HepG2 (cell line): ENCODE measurements at regions not wholly inside any gene's neighbourhood (a gene's known extent, or its start where the extent isn't known, plus 50 kb on each side); places are given as distances from the start of the nearest gene placed in this dataset.

Experiments
- ARNTL ChIP-seq: sonication (generic); formaldehyde crosslinking; IDR thresholded peaks from 2 replicates; pipeline ENCODE4 v1.4.0; 2020; ENCODE audit warnings: mild to moderate bottlenecking, missing genetic modification reagents
- ATRX ChIP-seq: sonication (generic); formaldehyde crosslinking; IDR thresholded peaks from 2 replicates; pipeline ENCODE4 v1.4.0; 2020; ENCODE audit warnings: missing genetic modification reagents, borderline replicate concordance
- DPF2 ChIP-seq: sonication (generic); formaldehyde crosslinking; IDR thresholded peaks from 2 replicates; pipeline ENCODE4 v1.4.0; 2020; ENCODE audit warnings: mild to moderate bottlenecking, low read depth, missing genetic modification reagents, borderline replicate concordance
- EP300 ChIP-seq, 3 experiments: sonication (generic) in 1 of 3; formaldehyde crosslinking in 1 of 3; IDR thresholded peaks; 2 replicates each; pipeline versions ENCODE4 v1.5.1 to v1.6.1; 2011 to 2020; ENCODE audit warnings: low read depth in 2 of 3, low read length in 2 of 3, borderline replicate concordance in 1 of 3, improper control_type of control experiment in 1 of 3, mild to moderate bottlenecking in 1 of 3, missing genetic modification reagents in 1 of 3, moderate library complexity in 1 of 3
- HMG20A ChIP-seq: IDR thresholded peaks from 2 replicates; pipeline ENCODE4 v1.6.1; 2016; ENCODE audit warnings: borderline replicate concordance
- HNF1B ChIP-seq: sonication (generic); formaldehyde crosslinking; IDR thresholded peaks from 2 replicates; pipeline ENCODE4 v1.5.1; 2020; ENCODE audit warnings: mild to moderate bottlenecking, moderate library complexity, missing genetic modification reagents
- KDM2A ChIP-seq: sonication (generic); formaldehyde crosslinking; IDR thresholded peaks from 2 replicates; pipeline ENCODE4 v1.4.0; 2020; ENCODE audit warnings: low read depth, missing genetic modification reagents, borderline replicate concordance
- KDM4B ChIP-seq: sonication (generic); formaldehyde crosslinking; IDR thresholded peaks from 2 replicates; pipeline ENCODE4 v1.4.0; 2020; ENCODE audit warnings: missing genetic modification reagents
- KMT2A ChIP-seq: sonication (generic); formaldehyde crosslinking; IDR thresholded peaks from 2 replicates; pipeline ENCODE4 v1.4.0; 2020; ENCODE audit warnings: missing genetic modification reagents
- MED8 ChIP-seq: sonication (generic); formaldehyde crosslinking; IDR thresholded peaks from 2 replicates; pipeline ENCODE4 v1.8.1; 2023; ENCODE audit warnings: mild to moderate bottlenecking, missing genetic modification reagents; ENCODE audit not compliant: insufficient replicate concordance
- MLX ChIP-seq: IDR thresholded peaks from 2 replicates; pipeline ENCODE4 v1.6.1; 2016
- SIX4 ChIP-seq: sonication (generic); formaldehyde crosslinking; IDR thresholded peaks from 2 replicates; pipeline ENCODE4 v1.4.0; 2020; ENCODE audit warnings: missing genetic modification reagents
- SKI ChIP-seq: fragments of 450-650 bp; IDR thresholded peaks from one replicate; pipeline ENCODE4 v1.6.1; 2018; ENCODE audit warnings: mild to moderate bottlenecking; ENCODE audit not compliant: partially characterized antibody
- SNAPC2 ChIP-seq: sonication (generic); formaldehyde crosslinking; IDR thresholded peaks from 2 replicates; pipeline ENCODE4 v1.8.1; 2022; ENCODE audit warnings: mild to moderate bottlenecking, missing genetic modification reagents
- SPEN ChIP-seq: sonication (generic); formaldehyde crosslinking; IDR thresholded peaks from 2 replicates; pipeline ENCODE4 v1.5.1; 2020; ENCODE audit warnings: low read depth, mild to moderate bottlenecking, missing genetic modification reagents
- TSC22D2 ChIP-seq: sonication (generic); formaldehyde crosslinking; IDR thresholded peaks from 2 replicates; pipeline ENCODE4 v1.5.1; 2020; ENCODE audit warnings: missing genetic modification reagents, mild to moderate bottlenecking, borderline replicate concordance
- ZBTB3 ChIP-seq: sonication (generic); formaldehyde crosslinking; IDR thresholded peaks from 2 replicates; pipeline ENCODE4 v1.4.0; 2020; ENCODE audit warnings: low read depth, mild to moderate bottlenecking, moderate library complexity, missing genetic modification reagents, borderline replicate concordance
- ZBTB33 ChIP-seq: sonication (generic); formaldehyde crosslinking; IDR thresholded peaks from 2 replicates; pipeline ENCODE4 v1.4.0; 2020; ENCODE audit warnings: missing genetic modification reagents
- ZMYM3 ChIP-seq: sonication (generic); formaldehyde crosslinking; IDR thresholded peaks from 2 replicates; pipeline ENCODE4 v1.5.1; 2020; ENCODE audit warnings: mild to moderate bottlenecking, missing genetic modification reagents
- ZNF124 ChIP-seq: sonication (generic); formaldehyde crosslinking; IDR thresholded peaks from 2 replicates; pipeline ENCODE4 v1.4.0; 2020; ENCODE audit warnings: missing genetic modification reagents
- ZNF263 ChIP-seq: sonication (generic); formaldehyde crosslinking; IDR thresholded peaks from 2 replicates; pipeline ENCODE4 v1.4.0; 2020; ENCODE audit warnings: missing genetic modification reagents
- ZNF350 ChIP-seq: sonication (generic); formaldehyde crosslinking; IDR thresholded peaks from 2 replicates; pipeline ENCODE4 v1.4.0; 2020; ENCODE audit warnings: mild to moderate bottlenecking, low read depth, missing genetic modification reagents, borderline replicate concordance
- ZNF441 ChIP-seq: sonication (generic); formaldehyde crosslinking; IDR thresholded peaks from 2 replicates; pipeline ENCODE4 v1.7.0; 2021; ENCODE audit warnings: missing genetic modification reagents, borderline replicate concordance
- ZNF556 ChIP-seq: sonication (generic); formaldehyde crosslinking; IDR thresholded peaks from 2 replicates; pipeline ENCODE4 v1.4.0; 2020; ENCODE audit warnings: mild to moderate bottlenecking, missing genetic modification reagents, borderline replicate concordance
- ZNF605 ChIP-seq: sonication (generic); formaldehyde crosslinking; IDR thresholded peaks from 2 replicates; pipeline ENCODE4 v1.8.0; 2022; ENCODE audit warnings: mild to moderate bottlenecking, missing genetic modification reagents
- ZNF775 ChIP-seq: sonication (generic); formaldehyde crosslinking; IDR thresholded peaks from 2 replicates; pipeline ENCODE4 v1.4.0; 2020; ENCODE audit warnings: missing genetic modification reagents, mild to moderate bottlenecking, moderate library complexity, borderline replicate concordance
- ZNF776 ChIP-seq: sonication (generic); formaldehyde crosslinking; IDR thresholded peaks from 2 replicates; pipeline ENCODE4 v1.4.0; 2020; ENCODE audit warnings: mild to moderate bottlenecking, missing genetic modification reagents

GRCh38 chr6:37106982-37107491 lies 62.9 kb upstream of the PIM1 start (continued):
- TF ChIP-seq ZNF556 (CRISPR knock-in tag) (peak; percentile 30; the same call in 1 of the 2 replicates), ZNF263 (CRISPR knock-in tag) (0 out of 2 replicates have a peak, but pooled peaks have one; percentile 37), TSC22D2 (CRISPR knock-in tag) (peak; percentile 60; the same call in 1 of the 2 replicates), HNF1B (CRISPR knock-in tag) (peak; percentile 83), ATRX (CRISPR knock-in tag) (no peak), ZNF776 (CRISPR knock-in tag) (no peak), ZNF124 (peak; percentile 53; the same call in 1 of the 2 replicates), MED8 (no peak), ARNTL (CRISPR knock-in tag) (peak; percentile 69; the same call in 1 of the 2 replicates), ZNF605 (CRISPR knock-in tag) (no peak), SIX4 (CRISPR knock-in tag) (peak; percentile 99), ZNF775 (CRISPR knock-in tag) (no peak), HMG20A (CRISPR knock-in tag) (peak; percentile 92), KMT2A (CRISPR knock-in tag) (peak; percentile 42; the same call in 1 of the 2 replicates), ZNF350 (CRISPR knock-in tag) (0 out of 2 replicates have a peak, but pooled peaks have one; percentile 35), SKI (peak; percentile 53), EP300 (IDR thresholded peaks at IDR 0.05; ENCODE audit: low read depth in 2 of 2, low read length in 2 of 2) (peak in 1 of 2 experiments; percentile 92; a peak in 2 of 4 replicates), EP300 (CRISPR knock-in tag; IDR thresholded peaks at IDR 0.05; ENCODE audit: borderline replicate concordance) (peak; percentile 78), KDM2A (CRISPR knock-in tag) (peak; percentile 37; the same call in 1 of the 2 replicates), ZBTB33 (CRISPR knock-in tag) (no peak), SNAPC2 (peak; percentile 87; the same call in 1 of the 2 replicates), MLX (CRISPR knock-in tag) (peak; percentile 17; the same call in 1 of the 2 replicates), DPF2 (peak; percentile 56), ZBTB3 (CRISPR knock-in tag) (no peak), KDM4B (CRISPR knock-in tag) (peak; percentile 80; the same call in 1 of the 2 replicates), SPEN (peak; percentile 85; the same call in 1 of the 2 replicates), ZMYM3 (CRISPR knock-in tag) (peak; percentile 46; the same call in 1 of the 2 replicates), ZNF441 (CRISPR knock-in tag) (peak; percentile 30; the same call in 1 of the 2 replicates)
